Activated T-helper 1 cell treated with anti-CD3 and anti-CD28 coated beads, Interleukin-12 subunit alpha, Interleukin-12 subunit beta, Interleukin-2, Interleukin-4 antibody, amounts not matched to agents 30 ng/mL and 10 ng/mL and 1 ng/mL, durations not matched to agents 14 hours and 24 hours and 36 hours (primary cell): ENCODE measurements at regions not wholly inside any gene's neighbourhood (a gene's known extent, or its start where the extent isn't known, plus 50 kb on each side); places are given as distances from the start of the nearest gene placed in this dataset.
"Not testable (repeated sequence)": the region's sequence is repeated elsewhere in the genome, so short reads cannot be mapped to it uniquely, and the experiment has no call there.

Experiments used
- DNase-seq: peaks from one replicate; pipeline ENCODE4 v3.0.0; 2021; ENCODE audit warnings: low spot score
- H3K27ac Mint-ChIP-seq: one replicate; pipeline ENCODE4 v1.8.0; 2021; ENCODE audit warnings: mild to moderate bottlenecking, mixed read lengths
- H3K27me3 Mint-ChIP-seq: one replicate; pipeline ENCODE4 v1.8.0; 2022; ENCODE audit warnings: mild to moderate bottlenecking, moderate library complexity, mixed read lengths; ENCODE audit not compliant: insufficient read depth
- H3K36me3 Mint-ChIP-seq: one replicate; pipeline ENCODE4 v1.8.0; 2021; ENCODE audit warnings: low read depth, mixed read lengths
- H3K4me1 Mint-ChIP-seq: one replicate; pipeline ENCODE4 v1.8.0; 2021; ENCODE audit warnings: low read depth, mixed read lengths
- H3K4me3 Mint-ChIP-seq: one replicate; pipeline ENCODE4 v1.8.0; 2021; ENCODE audit warnings: mild to moderate bottlenecking, moderate library complexity, mixed read lengths
- H3K9me3 Mint-ChIP-seq: one replicate; pipeline ENCODE4 v1.8.0; 2021; ENCODE audit warnings: mixed read lengths
- intact Hi-C: fragments of 100-400 bp; cut with micrococcal nuclease; formaldehyde crosslinking; loops from one replicate; pipeline ENCODE4 v1.15.1; 2024

DNA sequence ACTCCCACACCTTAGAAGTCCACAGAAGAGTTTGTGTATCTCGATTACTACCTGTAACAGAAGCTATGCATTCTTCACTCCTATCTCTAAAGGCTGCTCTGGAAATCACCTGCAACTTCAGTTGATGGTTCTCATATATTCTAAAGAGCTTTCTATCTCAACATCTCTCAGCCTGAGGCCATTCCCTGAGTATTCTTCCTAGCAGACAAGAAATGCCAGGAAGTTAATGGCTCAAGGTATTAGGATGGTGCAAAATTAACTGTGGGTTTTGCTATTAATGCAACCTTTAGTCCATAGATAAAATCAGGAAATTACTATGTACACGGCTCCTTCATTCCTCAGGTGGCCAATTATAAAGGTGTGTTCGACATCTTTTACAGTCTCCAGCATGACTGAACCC lies 290.1 kb downstream of the ZNF716 start:
- H3K4me3 Mint-ChIP-seq, H3K36me3 Mint-ChIP-seq, DNase-seq, H3K27ac Mint-ChIP-seq, H3K27me3 Mint-ChIP-seq, intact Hi-C loops, H3K4me1 Mint-ChIP-seq: not testable (repeated sequence)
- peaks cover 29% of the 10 kb centered on the region for H3K9me3 Mint-ChIP-seq

DNA sequence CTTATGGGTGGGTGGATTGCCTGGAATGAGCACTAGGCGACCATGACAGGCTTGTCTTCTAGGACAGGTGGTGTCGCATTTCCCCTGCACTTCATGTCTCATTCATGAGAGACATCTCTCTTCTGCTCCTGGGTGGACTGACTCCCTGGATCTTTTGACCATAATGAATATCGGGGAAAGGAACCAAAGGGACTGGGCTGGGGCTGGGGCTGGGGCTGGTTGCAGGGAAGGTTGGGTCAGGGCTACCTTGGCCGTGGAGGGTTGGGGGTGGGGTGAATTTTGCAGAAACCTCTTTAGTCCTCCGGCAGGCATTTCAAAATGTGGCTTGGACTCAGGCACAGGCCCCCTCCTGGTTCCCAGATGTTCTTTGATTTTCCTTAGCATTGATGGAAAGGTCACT lies 319.2 kb downstream of the ZNF716 start:
- H3K27ac Mint-ChIP-seq, result no peak overlapping the region
- H3K4me3 Mint-ChIP-seq, result no peak overlapping the region
- no peak for DNase-seq
- intact Hi-C loops, result no loop called here
- peaks cover 42% of the 10 kb centered on the region for H3K9me3 Mint-ChIP-seq
- H3K4me1 Mint-ChIP-seq, result no peaks in the 10 kb centered on the region
- no peaks in the 10 kb centered on the region for H3K27me3 Mint-ChIP-seq
- no peaks in the 10 kb centered on the region for H3K36me3 Mint-ChIP-seq

DNA sequence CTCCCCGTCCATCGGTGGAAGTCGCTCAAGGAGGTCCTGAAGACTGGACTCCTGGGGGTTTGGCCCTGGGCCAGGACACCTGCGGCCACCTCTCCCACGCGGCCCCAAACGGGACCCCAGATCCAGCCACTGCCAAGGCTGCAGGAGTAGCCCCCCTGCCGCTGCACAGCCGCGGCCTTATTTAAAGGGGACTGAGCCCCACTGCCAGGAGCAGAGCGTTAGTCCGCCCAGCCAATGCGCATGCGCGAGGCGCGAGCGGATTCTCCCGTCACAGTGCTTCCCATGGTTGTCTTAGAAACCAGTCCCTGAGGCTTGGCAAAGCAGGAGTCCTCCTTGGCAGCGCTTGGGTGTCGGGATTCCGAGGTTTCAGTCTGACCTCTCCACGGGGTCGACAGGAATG lies 320.0 kb downstream of the ZNF716 start:
- no peak for DNase-seq
- Mint-ChIP-seq H3K36me3 (no peaks in the 10 kb centered on the region), H3K4me1 (no peaks in the 10 kb centered on the region), H3K9me3 (peaks cover 48% of the 10 kb centered on the region), H3K4me3 (no peak overlapping the region), H3K27me3 (no peaks in the 10 kb centered on the region), H3K27ac (no peak overlapping the region)
- intact Hi-C loops, result no loop called here

DNA sequence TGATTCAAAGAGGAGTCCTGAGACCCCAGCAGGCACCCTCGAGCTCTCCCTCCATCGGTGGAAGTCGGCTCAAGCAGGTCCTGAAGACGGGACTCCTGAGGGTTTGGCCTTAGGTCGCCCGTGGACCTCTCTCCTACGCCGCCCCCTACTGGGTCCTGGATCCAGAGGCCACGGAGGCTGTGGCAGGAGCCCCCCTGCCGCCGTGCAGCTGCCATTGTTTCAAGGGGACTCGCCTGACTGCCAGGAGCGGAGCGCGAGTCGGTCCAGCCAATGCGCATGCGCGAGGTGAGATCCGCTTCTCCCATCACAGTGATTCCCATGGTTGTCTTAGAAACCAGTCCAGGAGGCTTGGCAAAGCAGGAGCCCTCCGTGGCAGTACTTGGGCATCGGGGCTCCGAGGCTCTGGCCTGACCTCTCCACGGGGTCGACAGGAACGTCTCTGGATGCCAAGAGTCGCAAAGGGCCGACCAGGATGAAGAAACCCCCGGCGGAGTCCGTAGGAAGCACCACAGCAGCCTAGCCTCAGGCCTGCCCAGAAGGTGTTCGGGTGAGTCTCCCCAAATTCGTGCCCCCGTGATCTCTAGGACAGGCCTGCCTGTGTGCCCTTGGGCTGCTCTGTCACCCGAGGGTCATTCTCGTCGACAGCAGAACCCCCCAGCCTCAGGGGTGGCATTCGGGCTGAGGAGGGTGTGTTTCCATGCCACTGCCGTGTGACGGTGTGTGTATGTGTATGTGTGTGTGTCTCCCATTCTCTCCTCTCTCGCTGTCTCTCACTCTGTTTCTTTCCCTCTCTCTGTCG lies 322.3 kb downstream of the ZNF716 start:
- no peak for DNase-seq
- H3K27ac Mint-ChIP-seq, result no peak overlapping the region
- no peaks in the 10 kb centered on the region for H3K36me3 Mint-ChIP-seq
- H3K27me3 Mint-ChIP-seq, result no peaks in the 10 kb centered on the region
- H3K9me3 Mint-ChIP-seq, result peaks cover 60% of the 10 kb centered on the region
- no peaks in the 10 kb centered on the region for H3K4me1 Mint-ChIP-seq
- intact Hi-C loops, result no loop called here
- H3K4me3 Mint-ChIP-seq, result no peak overlapping the region

DNA sequence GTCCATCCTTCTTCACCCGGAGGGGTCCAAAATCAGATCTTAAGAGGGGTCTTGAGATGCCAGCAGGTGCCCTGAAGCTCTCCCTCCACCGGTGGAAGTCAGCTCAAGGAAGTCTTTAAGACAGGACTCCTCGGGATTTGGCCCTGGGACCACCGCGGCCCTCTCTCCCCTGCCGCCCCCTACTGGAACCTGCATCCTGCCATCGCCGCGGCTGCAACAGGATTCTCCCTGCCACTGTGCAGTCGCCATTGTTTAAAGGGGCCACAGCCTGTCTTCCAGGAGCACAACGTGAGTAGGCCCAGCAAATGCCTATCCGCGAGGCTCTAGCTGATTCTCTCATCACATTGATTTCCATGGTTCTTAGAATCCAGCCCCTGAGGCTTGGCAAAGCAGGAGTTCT lies 324.3 kb downstream of the ZNF716 start:
- Mint-ChIP-seq H3K9me3 (peaks cover 60% of the 10 kb centered on the region), H3K27ac (no peak overlapping the region), H3K36me3 (no peaks in the 10 kb centered on the region), H3K4me1 (no peaks in the 10 kb centered on the region), H3K4me3 (no peak overlapping the region), H3K27me3 (no peaks in the 10 kb centered on the region)
- intact Hi-C loops, result no loop called here
- DNase-seq, result no peak

DNA sequence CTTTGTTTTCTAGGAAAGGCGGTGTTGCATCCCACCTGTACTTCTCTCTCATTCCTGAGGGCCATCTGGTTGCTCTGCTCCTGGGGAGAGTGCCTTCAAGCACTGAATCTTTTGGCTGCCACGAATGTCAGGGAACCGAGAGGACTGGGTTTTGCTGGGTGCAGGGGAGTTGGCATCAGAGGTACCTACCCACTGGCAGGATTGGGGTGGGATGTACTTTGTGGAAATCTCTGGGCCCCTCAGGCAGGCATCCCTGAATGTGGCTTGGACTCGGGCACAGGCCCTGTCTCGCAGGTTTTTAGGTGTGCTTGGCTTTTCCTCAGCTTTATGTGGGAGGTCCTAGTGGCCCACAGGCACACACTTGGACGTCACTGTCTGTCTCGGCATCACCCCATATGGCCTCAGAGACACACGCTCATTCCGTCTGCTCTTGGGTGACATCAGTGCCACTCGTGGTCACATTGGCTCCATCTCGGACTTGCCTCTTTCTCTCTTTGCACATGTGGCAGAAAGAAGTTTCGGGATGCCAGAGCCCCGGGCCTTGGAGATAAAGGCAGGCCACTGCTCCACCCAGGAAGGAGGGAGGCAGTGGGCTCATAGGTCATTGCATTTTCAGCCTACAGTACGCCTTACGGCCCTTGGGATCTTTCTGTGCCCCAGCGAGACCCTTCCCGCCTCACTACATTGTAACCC lies 325.6 kb downstream of the ZNF716 start:
- Mint-ChIP-seq H3K36me3 (no peaks in the 10 kb centered on the region), H3K9me3 (peaks cover 61% of the 10 kb centered on the region), H3K4me1 (no peaks in the 10 kb centered on the region), H3K27ac (no peak overlapping the region), H3K4me3 (no peak overlapping the region), H3K27me3 (no peaks in the 10 kb centered on the region)
- intact Hi-C loops, result no loop called here
- no peak for DNase-seq

DNA sequence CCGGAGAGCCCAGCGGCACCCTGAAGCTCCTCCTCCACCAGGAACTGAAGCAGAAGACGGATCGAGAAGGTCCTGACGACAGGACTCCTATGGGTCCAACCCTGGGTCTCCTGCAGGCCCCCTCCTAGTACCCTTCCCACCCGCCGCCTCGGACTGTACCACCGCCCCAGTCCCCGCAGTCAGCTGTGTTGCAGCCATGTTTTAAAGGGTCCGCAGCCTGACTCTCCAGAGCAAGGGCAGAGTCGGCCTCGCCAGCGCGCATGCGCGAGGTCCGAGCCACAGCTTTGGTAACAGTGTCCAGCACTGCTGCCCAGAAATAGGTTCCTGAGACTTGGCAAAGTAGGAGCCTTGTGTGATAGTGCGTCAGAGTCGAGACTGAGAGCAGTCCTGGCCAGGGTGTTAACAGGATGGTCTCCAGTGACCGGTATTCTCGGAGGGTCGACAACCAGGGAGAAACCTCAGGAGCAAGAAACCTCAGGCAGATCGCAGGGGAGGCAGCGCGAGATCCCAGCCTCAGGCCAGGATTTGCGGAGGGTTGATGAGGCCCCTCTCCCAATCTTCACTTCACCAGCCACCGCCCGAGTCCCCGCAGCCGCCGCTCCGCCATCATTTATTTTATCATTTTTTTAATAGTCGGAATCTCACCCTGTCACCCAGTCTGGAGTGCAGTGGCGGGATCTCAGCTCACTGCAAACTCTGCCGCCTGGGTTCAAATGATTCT lies 326.3 kb downstream of the ZNF716 start:
- H3K4me1 Mint-ChIP-seq, H3K27me3 Mint-ChIP-seq, H3K36me3 Mint-ChIP-seq, DNase-seq, H3K27ac Mint-ChIP-seq, H3K4me3 Mint-ChIP-seq, intact Hi-C loops: not testable (repeated sequence)
- peaks cover 55% of the 10 kb centered on the region for H3K9me3 Mint-ChIP-seq

DNA sequence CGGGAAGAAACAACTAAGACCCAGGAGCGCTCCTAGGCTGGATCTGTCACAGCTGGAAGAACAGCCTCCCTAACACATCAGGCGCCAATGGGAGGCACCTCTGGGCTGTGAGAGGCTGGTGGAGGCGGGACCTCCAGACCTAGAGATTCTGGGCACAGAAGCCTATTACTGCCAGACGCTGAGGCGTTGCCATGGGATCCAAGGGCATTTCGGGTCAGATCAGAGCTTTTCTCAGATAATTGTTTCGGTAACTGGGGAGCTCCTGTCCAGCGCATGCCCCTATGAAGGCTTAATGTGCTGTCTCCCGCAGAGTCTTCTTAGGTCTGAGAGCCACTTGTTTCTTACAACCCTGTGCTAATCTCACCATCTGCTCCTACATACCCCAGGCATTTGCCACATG lies 339.2 kb downstream of the ZNF716 start:
- H3K4me1 Mint-ChIP-seq, result no peaks in the 10 kb centered on the region
- H3K27me3 Mint-ChIP-seq, result no peaks in the 10 kb centered on the region
- intact Hi-C loops, result no loop called here
- no peak for DNase-seq
- H3K27ac Mint-ChIP-seq, result no peak overlapping the region
- H3K36me3 Mint-ChIP-seq, result no peaks in the 10 kb centered on the region
- peaks cover 36% of the 10 kb centered on the region for H3K9me3 Mint-ChIP-seq
- H3K4me3 Mint-ChIP-seq, result no peak overlapping the region

DNA sequence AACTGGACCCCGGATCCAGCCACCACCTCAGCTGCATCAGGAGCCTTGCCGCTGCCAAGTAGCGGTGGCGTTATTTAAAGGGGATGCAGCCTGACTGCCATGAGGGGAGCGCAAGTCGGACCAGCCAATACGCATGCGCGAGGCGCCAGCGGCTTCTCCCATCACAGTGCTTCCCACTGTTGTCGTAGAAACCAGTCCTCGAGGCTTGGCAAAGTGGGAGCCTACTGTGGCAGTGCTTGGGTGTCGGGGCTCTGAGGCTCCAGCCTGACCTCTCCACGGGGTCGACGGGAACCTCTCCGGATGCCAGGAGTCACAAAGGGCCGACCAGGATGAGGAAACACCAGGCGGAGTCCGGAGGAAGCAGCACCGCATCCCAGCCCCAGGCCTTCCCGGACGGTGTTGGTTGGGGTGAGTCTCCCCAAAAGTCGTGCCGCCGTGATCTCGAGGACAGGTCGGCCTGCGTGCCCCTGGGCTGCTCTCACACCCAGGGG lies 369.6 kb downstream of the ZNF716 start:
- Mint-ChIP-seq H3K4me3 (no peak overlapping the region), H3K36me3 (no peaks in the 10 kb centered on the region), H3K9me3 (peaks cover 45% of the 10 kb centered on the region), H3K27ac (no peak overlapping the region), H3K27me3 (no peaks in the 10 kb centered on the region), H3K4me1 (no peaks in the 10 kb centered on the region)
- no peak for DNase-seq
- intact Hi-C loops, result no loop called here

DNA sequence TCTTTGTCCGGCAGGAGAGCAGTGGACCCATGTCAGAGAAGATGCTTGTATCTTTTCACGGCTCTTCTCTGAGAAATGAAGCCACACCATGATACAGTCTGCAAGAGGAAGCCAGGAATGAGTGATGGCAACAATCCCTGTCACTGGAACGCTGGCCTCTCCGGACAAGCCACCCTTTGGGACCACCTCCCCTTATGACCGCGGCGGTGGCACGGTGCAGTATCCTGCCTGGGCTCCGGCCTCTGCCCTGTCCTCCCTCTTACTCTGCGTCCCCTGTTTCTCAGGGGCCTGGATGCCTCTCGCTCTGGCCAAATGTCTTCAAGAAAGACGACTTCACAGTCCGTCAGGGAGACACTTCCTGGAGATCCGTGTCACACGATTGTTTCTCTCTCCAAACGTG lies 370.5 kb downstream of the ZNF716 start:
- H3K9me3 Mint-ChIP-seq, result peaks cover 48% of the 10 kb centered on the region
- H3K36me3 Mint-ChIP-seq, result no peaks in the 10 kb centered on the region
- DNase-seq, result no peak
- H3K27me3 Mint-ChIP-seq, result no peaks in the 10 kb centered on the region
- H3K4me3 Mint-ChIP-seq, result no peak overlapping the region
- no peak overlapping the region for H3K27ac Mint-ChIP-seq
- no peaks in the 10 kb centered on the region for H3K4me1 Mint-ChIP-seq
- intact Hi-C loops, result no loop called here

DNA sequence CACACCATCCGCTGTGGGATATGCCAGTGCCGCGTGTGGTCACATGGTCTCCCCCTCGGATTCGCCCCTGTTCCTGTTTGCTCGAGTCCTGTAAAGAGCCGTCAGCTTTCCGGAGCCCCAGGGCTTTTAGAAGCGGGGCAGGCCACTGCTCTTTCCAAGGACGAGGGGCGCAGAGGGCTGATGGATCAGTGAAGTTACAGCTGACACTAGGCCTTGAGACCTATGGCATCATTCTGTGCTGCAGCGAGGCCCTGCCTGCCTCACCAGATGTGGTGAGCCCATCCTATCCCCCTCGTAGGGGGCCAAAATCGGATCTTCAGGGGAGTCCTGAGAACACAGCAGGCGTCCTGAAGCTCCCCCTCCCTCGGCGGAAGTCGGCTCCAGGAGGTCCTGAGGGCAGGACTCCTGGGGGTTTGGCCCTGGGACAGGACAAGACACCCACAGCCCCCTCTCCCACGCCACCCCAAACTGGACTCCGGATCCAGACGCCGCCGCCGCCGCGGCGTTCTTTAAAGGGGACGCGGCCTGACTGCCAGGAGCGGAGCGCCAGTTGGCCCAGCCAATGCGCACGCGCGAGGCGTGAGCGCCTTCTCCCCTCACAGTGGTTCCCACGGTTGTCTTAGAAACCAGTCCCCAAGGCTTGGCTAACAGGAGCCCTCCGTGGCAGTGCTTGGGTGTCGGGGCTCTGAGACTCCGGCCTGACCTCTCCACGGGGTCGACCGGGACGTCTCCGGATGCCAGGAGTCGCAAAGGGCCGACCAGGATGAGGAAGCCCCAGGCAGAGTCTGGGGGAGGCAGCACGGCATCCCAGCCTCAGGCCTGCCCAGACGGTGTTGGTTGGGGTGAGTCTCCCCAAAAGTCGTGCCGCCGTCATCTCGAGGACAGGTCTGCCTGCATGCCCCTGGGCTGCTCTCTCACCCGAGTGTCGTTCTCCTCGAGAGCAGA lies 371.7 kb downstream of the ZNF716 start:
- H3K4me3 Mint-ChIP-seq, result no peak overlapping the region
- H3K9me3 Mint-ChIP-seq, result peaks cover 48% of the 10 kb centered on the region
- H3K27me3 Mint-ChIP-seq, result no peaks in the 10 kb centered on the region
- no peak for DNase-seq
- intact Hi-C loops, result no loop called here
- no peaks in the 10 kb centered on the region for H3K4me1 Mint-ChIP-seq
- H3K36me3 Mint-ChIP-seq, result no peaks in the 10 kb centered on the region
- no peak overlapping the region for H3K27ac Mint-ChIP-seq

DNA sequence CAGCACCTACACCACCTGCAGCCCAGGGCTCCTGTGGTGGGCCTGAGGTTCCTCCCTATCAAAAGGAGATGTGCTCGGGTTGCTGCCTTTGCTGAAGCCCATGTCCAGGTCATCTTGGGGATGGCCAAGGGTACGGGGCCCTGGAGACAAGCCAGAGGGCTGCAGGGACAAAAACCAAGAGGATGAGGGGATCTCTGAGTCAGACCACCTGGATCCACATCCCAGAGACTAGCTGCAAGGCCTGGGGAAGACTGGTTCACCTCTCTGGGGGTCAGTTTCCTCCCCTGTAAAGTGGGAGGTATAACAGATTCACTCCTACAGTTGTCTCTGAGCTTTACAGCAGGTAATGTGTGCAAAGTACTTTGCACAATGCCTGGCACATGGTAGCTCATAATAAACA lies 376.6 kb downstream of the ZNF716 start:
- H3K27me3 Mint-ChIP-seq, H3K4me3 Mint-ChIP-seq: not testable (repeated sequence)

More for the DNA sequence above, 376.6 kb downstream of the ZNF716 start:
- DNase-seq, H3K4me1 Mint-ChIP-seq, H3K36me3 Mint-ChIP-seq, H3K27ac Mint-ChIP-seq, intact Hi-C loops: not testable (repeated sequence)
- peaks cover 22% of the 10 kb centered on the region for H3K9me3 Mint-ChIP-seq
